ENCODE measurements at regions not wholly inside any gene's neighbourhood (a gene's known extent, or its start where the extent isn't known, plus 50 kb on each side); places are given as distances from the start of the nearest gene placed in this dataset.
"Not testable (repeated sequence)": the region's sequence is repeated elsewhere in the genome, so short reads cannot be mapped to it uniquely, and the experiment has no call there.

- no peak for DNase-seq (ENCODE audit: low spot score in 2 of 2)
- no peak for FAIRE-seq
Observed at GRCh38 chr10:42984035-42984610, 92.7 kb upstream of the RET start.

GRCh38 chr10:42984761-42985325, 92.0 kb upstream of the RET start:
- no peak for DNase-seq (ENCODE audit: low spot score in 2 of 2)
- no peak for FAIRE-seq

- FAIRE-seq (no peak), DNase-seq (ENCODE audit: low spot score in 2 of 2) (no peak)
Observed at GRCh38 chr10:42985436-42986316, 91.2 kb upstream of the RET start.

- no peak for FAIRE-seq
Observed at GRCh38 chr10:42986633-42987032, 90.2 kb upstream of the RET start.

GRCh38 chr10:42987121-42987541, 89.7 kb upstream of the RET start:
- DNase-seq (ENCODE audit: low spot score in 2 of 2) (no peak), FAIRE-seq (no peak)

More at GRCh38 chr10:42986633-42987032, 90.2 kb upstream of the RET start:
- DNase-seq (ENCODE audit: low spot score in 2 of 2) = no peak

GRCh38 chr10:42987575-42987974, 89.3 kb upstream of the RET start:
- DNase-seq (ENCODE audit: low spot score in 2 of 2) (no peak), FAIRE-seq (no peak)

- FAIRE-seq (no peak), DNase-seq (ENCODE audit: low spot score in 2 of 2) (no peak)
Observed at GRCh38 chr10:42988069-42988468, 88.8 kb upstream of the RET start.

GRCh38 chr10:42988517-42989395, 88.1 kb upstream of the RET start:
- DNase-seq (ENCODE audit: low spot score in 2 of 2) = peak in 1 of 2 donors; percentile 61
- FAIRE-seq = no peak

- FAIRE-seq (no peak), DNase-seq (ENCODE audit: low spot score in 2 of 2) (no peak)
Observed at GRCh38 chr10:42989481-42989921, 87.4 kb upstream of the RET start.

GRCh38 chr10:42990016-42990720, 86.7 kb upstream of the RET start:
- no peak for DNase-seq (ENCODE audit: low spot score in 2 of 2)
- FAIRE-seq = no peak

- no peak for DNase-seq (ENCODE audit: low spot score in 2 of 2)
- FAIRE-seq = no peak
Observed at GRCh38 chr10:42990721-42991441, 86.0 kb upstream of the RET start.

- DNase-seq (ENCODE audit: low spot score in 2 of 2) (no peak), FAIRE-seq (no peak)
Observed at GRCh38 chr10:42991442-42992098, 85.3 kb upstream of the RET start.

- DNase-seq (ENCODE audit: low spot score in 2 of 2) (no peak), FAIRE-seq (no peak)
Observed at GRCh38 chr10:42992156-42992956, 84.5 kb upstream of the RET start.

GRCh38 chr10:42992957-42993390, 83.9 kb upstream of the RET start:
- no peak for DNase-seq (ENCODE audit: low spot score in 2 of 2)
- FAIRE-seq = no peak

GRCh38 chr10:42994909-42995308, 82.0 kb upstream of the RET start:
- DNase-seq (ENCODE audit: low spot score in 2 of 2); FAIRE-seq: not testable (repeated sequence)

GRCh38 chr10:42995537-42995936, 81.3 kb upstream of the RET start:
- DNase-seq (ENCODE audit: low spot score in 2 of 2) (no peak), FAIRE-seq (no peak)

GRCh38 chr10:42996588-42996987, 80.3 kb upstream of the RET start:
- no peak for FAIRE-seq

More at GRCh38 chr10:42996588-42996987, 80.3 kb upstream of the RET start:
- peak in 1 of 2 donors; percentile 1 for DNase-seq (ENCODE audit: low spot score in 2 of 2)

All from frontal cortex (tissue), 3 donors.